ENCODE measurements at regions not wholly inside any gene's neighbourhood (a gene's known extent, or its start where the extent isn't known, plus 50 kb on each side); places are given as distances from the start of the nearest gene placed in this dataset.
"Not testable (repeated sequence)": the region's sequence is repeated elsewhere in the genome, so short reads cannot be mapped to it uniquely, and the experiment has no call there.

DNA sequence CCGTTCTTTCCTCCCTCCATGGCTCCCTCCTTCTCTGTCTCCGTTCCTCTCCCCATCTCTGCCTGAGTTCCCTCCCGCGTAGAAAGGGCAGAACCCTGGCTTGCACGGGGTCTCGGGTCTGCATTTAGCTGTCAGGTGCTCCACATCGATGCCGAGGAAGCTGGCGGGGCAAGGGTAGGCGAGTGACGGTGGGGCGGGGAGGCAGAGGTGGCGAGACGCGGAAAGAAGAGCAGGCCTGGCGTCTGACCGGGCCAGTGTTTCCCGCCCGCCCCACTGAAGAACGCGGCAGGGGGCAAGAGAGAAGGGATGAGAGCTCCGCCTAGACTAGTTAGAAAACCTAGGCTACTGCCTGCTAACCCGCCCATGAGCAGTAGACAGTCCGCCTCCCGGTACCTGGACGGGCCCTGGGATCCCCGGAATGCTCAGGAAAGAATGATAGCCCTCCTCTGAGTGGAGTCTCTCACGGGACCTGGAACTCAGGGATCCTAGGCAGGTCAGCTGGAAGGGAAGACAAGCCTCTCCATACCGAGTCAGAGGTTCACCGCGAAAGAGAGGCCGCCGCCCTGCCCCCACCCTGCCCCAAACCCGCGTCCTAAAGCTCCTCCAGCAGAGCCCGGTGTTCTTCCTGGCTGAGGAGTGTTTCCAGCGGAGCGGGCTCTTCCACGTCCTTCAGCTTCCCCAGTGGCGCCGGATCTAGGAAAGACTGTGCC is 357.9 kb upstream of the DEFB115 start:
- TF ChIP-seq, protein P1, sequence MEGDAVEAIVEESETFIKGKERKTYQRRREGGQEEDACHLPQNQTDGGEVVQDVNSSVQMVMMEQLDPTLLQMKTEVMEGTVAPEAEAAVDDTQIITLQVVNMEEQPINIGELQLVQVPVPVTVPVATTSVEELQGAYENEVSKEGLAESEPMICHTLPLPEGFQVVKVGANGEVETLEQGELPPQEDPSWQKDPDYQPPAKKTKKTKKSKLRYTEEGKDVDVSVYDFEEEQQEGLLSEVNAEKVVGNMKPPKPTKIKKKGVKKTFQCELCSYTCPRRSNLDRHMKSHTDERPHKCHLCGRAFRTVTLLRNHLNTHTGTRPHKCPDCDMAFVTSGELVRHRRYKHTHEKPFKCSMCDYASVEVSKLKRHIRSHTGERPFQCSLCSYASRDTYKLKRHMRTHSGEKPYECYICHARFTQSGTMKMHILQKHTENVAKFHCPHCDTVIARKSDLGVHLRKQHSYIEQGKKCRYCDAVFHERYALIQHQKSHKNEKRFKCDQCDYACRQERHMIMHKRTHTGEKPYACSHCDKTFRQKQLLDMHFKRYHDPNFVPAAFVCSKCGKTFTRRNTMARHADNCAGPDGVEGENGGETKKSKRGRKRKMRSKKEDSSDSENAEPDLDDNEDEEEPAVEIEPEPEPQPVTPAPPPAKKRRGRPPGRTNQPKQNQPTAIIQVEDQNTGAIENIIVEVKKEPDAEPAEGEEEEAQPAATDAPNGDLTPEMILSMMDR (IDR thresholded peaks at IDR 0.05; ENCODE audit: low read length), result not testable (repeated sequence)
- TF ChIP-seq EZH2 (IDR thresholded peaks at IDR 0.05; ENCODE audit: borderline replicate concordance, low read length), result not testable (repeated sequence)

Measured in OCI-LY1 (cell line).